Esophagus squamous epithelium (tissue), 4 donors: ENCODE measurements at regions not wholly inside any gene's neighbourhood (a gene's known extent, or its start where the extent isn't known, plus 50 kb on each side); places are given as distances from the start of the nearest gene placed in this dataset.

ENCODE experiments used
- CTCF ChIP-seq, 6 experiments: fragments of 450-650 bp in 4 of 6; fragments of 200-600 bp in 2 of 6; sonication (generic) in 2 of 6; IDR thresholded peaks; one replicate each; pipeline ENCODE4 v1.5.1; 2016 to 2019; ENCODE audit warnings: antibody characterized with exemption in 6 of 6, mild to moderate bottlenecking in 4 of 6, moderate library complexity in 4 of 6
- POLR2A ChIP-seq, 4 donors: fragments of 450-650 bp; IDR thresholded peaks; one replicate each; pipeline ENCODE4 v1.6.1; 2017; ENCODE audit warnings: antibody characterized with exemption in 4 of 4, mild to moderate bottlenecking in 4 of 4, moderate library complexity in 3 of 4

- TF ChIP-seq CTCF (IDR thresholded peaks at IDR 0.05), result no peak
- no peak for TF ChIP-seq POLR2A (IDR thresholded peaks at IDR 0.05)
These were observed 2151.6 kb downstream of the MRPL39 start for GRCh38 chr21:23455676-23456075.
